Caco-2 (cell line): ENCODE measurements at regions not wholly inside any gene's neighbourhood (a gene's known extent, or its start where the extent isn't known, plus 50 kb on each side); places are given as distances from the start of the nearest gene placed in this dataset.

Source experiments
- BruUV-seq: library from RNA; stranded (reverse); fragments of 400-500 nt; replicated peaks from 2 replicates; lab custom pipeline; 2021; lab: Mats Ljungman, UMichigan
- CTCF ChIA-PET: fragments of 300-600 bp; sonication (Branson Sonifier 250); formaldehyde crosslinking; loops from one replicate; lab custom pipeline; 2022; ENCODE audit warnings: antibody characterized with exemption; lab: Charles Lee
- POLR2A ChIA-PET: fragments of 300-600 bp; sonication (Branson Sonifier 250); formaldehyde crosslinking; loops from one replicate; lab custom pipeline; 2022; ENCODE audit warnings: antibody characterized with exemption; lab: Charles Lee
- DNase-seq, 2 experiments: peaks; one replicate each; pipeline versions ENCODE4 v3.0.0 to v3.0.0-alpha.2; 2020 to 2022
- H3K27me3 ChIP-seq: replicated peaks from 2 replicates; pipeline ENCODE4 v1.6.0; 2011; ENCODE audit warnings: low read length; ENCODE audit not compliant: control insufficient read depth, insufficient read depth
- H3K36me3 ChIP-seq: 2 replicates; pipeline ENCODE4 v1.5.1; 2011; ENCODE audit warnings: low read length; ENCODE audit not compliant: control insufficient read depth, insufficient read depth
- H3K4me1 ChIP-seq: fragments of 250-450 bp; sonication (Bioruptor Pico); 2 replicates; pipeline ENCODE4 v1.5.1; 2020; ENCODE audit warnings: mild to moderate bottlenecking
- H3K4me3 ChIP-seq: 2 replicates; pipeline ENCODE4 v1.5.1; 2011; ENCODE audit warnings: low read depth, mild to moderate bottlenecking, control low read depth, low read length
- H3K9me3 ChIP-seq: fragments of 250-450 bp; sonication (Bioruptor Pico); 2 replicates; pipeline ENCODE4 v1.5.1; 2020; ENCODE audit warnings: mild to moderate bottlenecking, moderate library complexity
- H3K27ac Mint-ChIP-seq: one replicate; pipeline ENCODE4 v1.8.0; 2022; ENCODE audit warnings: mixed read lengths; ENCODE audit not compliant: unreplicated experiment
- H3K27me3 Mint-ChIP-seq: one replicate; pipeline ENCODE4 v1.8.0; 2022; ENCODE audit warnings: mixed read lengths; ENCODE audit not compliant: insufficient read depth, unreplicated experiment
- H3K36me3 Mint-ChIP-seq: one replicate; pipeline ENCODE4 v1.8.0; 2022; ENCODE audit warnings: mild to moderate bottlenecking, mixed read lengths; ENCODE audit not compliant: insufficient read depth, unreplicated experiment
- H3K4me1 Mint-ChIP-seq: one replicate; pipeline ENCODE4 v1.8.0; 2022; ENCODE audit warnings: low read depth, mixed read lengths; ENCODE audit not compliant: unreplicated experiment
- H3K4me3 Mint-ChIP-seq: one replicate; pipeline ENCODE4 v1.8.0; 2022; ENCODE audit warnings: mild to moderate bottlenecking, moderate library complexity, mixed read lengths; ENCODE audit not compliant: unreplicated experiment
- H3K9me3 Mint-ChIP-seq: one replicate; pipeline ENCODE4 v1.8.0; 2022; ENCODE audit warnings: mixed read lengths; ENCODE audit not compliant: unreplicated experiment
- intact Hi-C: fragments of 100-400 bp; cut with micrococcal nuclease; formaldehyde crosslinking; loops from one replicate; pipeline ENCODE4 v1.10.0; 2022; ENCODE audit not compliant: unreplicated experiment
- TF ChIP-seq, protein P1 (sequence below), 2 experiments: fragments of 200-600 bp in 1 of 2; IDR thresholded peaks; 1 replicate in 1 of 2; 2 replicates in 1 of 2; pipeline versions ENCODE4 v1.5.1 to v1.8.0; 2011 to 2022; ENCODE audit warnings: antibody characterized with exemption in 1 of 2, control low read depth in 1 of 2, inconsistent platforms in 1 of 2, low read depth in 1 of 2, low read length in 1 of 2, mild to moderate bottlenecking in 1 of 2, moderate library complexity in 1 of 2; ENCODE audit not compliant: insufficient read depth in 1 of 2, severe bottlenecking in 1 of 2, unreplicated experiment in 1 of 2

DNA sequence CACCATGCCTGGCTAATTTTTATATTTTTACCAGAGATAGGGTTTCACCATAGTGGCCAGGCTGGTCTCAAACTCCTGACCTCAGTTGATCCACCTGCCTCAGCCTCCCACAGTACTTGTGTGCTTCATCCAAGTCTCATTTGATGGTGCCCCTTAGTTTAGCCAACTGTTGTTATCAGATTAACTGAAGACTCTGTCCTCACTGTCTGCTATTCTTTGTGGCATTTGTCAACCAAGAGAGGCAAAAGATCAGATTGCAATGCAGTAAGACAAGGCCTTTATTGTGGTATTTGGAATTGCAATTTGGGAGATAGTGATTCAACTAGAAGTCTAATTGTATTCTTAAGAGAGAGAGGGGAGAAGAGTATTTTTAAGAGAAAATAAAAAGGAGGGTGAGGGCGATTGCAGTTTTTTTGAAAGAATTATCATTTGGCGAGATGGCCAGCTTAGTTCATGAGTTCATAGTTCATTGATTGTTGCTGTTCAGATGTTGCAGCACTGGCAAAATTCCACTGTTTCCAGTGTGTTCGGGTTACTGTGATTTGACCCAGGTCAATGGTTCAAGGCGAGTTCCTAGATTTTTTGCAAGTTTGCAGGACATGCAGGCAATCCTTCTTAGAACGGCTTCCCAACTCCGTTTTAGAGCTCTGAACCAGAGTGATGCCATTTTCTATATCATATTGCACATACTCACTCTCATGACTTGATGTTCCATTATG is 1156.9 kb downstream of the CDH9 start:
- intact Hi-C loops, result no loop called here
- TF ChIP-seq, protein P1, sequence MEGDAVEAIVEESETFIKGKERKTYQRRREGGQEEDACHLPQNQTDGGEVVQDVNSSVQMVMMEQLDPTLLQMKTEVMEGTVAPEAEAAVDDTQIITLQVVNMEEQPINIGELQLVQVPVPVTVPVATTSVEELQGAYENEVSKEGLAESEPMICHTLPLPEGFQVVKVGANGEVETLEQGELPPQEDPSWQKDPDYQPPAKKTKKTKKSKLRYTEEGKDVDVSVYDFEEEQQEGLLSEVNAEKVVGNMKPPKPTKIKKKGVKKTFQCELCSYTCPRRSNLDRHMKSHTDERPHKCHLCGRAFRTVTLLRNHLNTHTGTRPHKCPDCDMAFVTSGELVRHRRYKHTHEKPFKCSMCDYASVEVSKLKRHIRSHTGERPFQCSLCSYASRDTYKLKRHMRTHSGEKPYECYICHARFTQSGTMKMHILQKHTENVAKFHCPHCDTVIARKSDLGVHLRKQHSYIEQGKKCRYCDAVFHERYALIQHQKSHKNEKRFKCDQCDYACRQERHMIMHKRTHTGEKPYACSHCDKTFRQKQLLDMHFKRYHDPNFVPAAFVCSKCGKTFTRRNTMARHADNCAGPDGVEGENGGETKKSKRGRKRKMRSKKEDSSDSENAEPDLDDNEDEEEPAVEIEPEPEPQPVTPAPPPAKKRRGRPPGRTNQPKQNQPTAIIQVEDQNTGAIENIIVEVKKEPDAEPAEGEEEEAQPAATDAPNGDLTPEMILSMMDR (IDR thresholded peaks at IDR 0.05; ENCODE audit: insufficient read depth in 1 of 2, low read depth in 1 of 2, low read length in 1 of 2, severe bottlenecking in 1 of 2, unreplicated experiment in 1 of 2), result no peak
- H3K27ac Mint-ChIP-seq, result no peak overlapping the region
- H3K36me3 Mint-ChIP-seq, result no peaks in the 10 kb centered on the region
- CTCF ChIA-PET, result no interaction called here
- no peaks in the 10 kb centered on the region for H3K27me3 ChIP-seq
- H3K4me1 Mint-ChIP-seq, result no peaks in the 10 kb centered on the region
- H3K4me3 ChIP-seq, result no peak overlapping the region
- H3K4me1 ChIP-seq, result no peaks in the 10 kb centered on the region
- H3K27me3 Mint-ChIP-seq, result no peaks in the 10 kb centered on the region
- POLR2A ChIA-PET, result no interaction called here
- no peak for DNase-seq
- no peaks in the 10 kb centered on the region for H3K36me3 ChIP-seq
- no peak overlapping the region for H3K4me3 Mint-ChIP-seq
- no TSS peak for BruUV-seq
- peaks cover 26% of the 10 kb centered on the region for H3K9me3 Mint-ChIP-seq
- 0 out of 2 replicates have a peak, but pooled peaks cover 3% of the 10 kb centered on the region for H3K9me3 ChIP-seq

DNA sequence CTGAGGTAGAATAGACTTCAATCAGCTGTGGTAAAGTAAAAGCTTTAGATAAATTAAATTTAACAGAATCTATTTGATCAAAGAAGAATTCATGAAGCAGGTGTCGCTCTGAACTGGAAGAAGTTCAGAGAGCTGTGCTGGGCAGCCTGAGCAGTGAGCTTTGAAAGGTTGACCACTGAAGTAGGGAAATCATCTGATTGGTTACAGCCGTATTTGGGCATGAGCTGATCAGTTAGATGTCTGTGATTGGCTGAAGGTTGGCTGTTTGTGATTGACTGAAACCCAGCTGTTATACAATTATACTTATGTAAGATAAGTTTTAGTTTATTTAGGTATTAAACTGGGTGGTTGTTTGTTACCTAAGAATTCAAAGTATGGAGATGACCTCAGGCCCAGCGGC is 1174.6 kb downstream of the CDH9 start:
- Mint-ChIP-seq H3K36me3 (no peaks in the 10 kb centered on the region), H3K27ac (no peak overlapping the region), H3K27me3 (peaks cover 2% of the 10 kb centered on the region), H3K4me1 (no peaks in the 10 kb centered on the region), H3K9me3 (peaks cover 20% of the 10 kb centered on the region), H3K4me3 (no peak overlapping the region)
- intact Hi-C loops, result no loop called here
- ChIA-PET POLR2A (no interaction called here), CTCF (no interaction called here)
- no peaks in the 10 kb centered on the region for H3K27me3 ChIP-seq
- no peaks in the 10 kb centered on the region for H3K9me3 ChIP-seq
- DNase-seq, result no peak
- TF ChIP-seq, protein P1 (IDR thresholded peaks at IDR 0.05; ENCODE audit: insufficient read depth in 1 of 2, low read depth in 1 of 2, low read length in 1 of 2, severe bottlenecking in 1 of 2, unreplicated experiment in 1 of 2), result no peak
- H3K4me3 ChIP-seq, result no peak overlapping the region
- no TSS peak for BruUV-seq
- no peaks in the 10 kb centered on the region for H3K36me3 ChIP-seq
- no peaks in the 10 kb centered on the region for H3K4me1 ChIP-seq

DNA sequence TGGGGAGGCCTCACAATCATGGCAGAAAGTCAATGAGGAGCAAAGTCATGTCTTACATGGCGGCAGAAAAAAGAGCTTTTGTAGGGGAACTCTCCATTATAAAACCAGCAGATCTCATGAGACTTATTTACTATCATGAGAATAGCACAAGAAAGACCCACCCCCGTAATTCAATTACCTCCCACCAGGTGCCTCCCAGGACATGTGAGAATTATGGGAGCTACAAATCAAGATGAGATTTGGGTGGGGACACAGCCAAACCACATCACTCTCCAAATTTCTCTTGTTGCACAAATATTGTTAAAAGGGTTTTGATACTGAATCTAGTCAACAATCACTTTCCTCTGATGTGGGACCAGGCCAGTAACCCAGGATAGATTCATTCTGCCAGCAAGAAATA is 1176.1 kb downstream of the CDH9 start:
- no peaks in the 10 kb centered on the region for H3K4me1 Mint-ChIP-seq
- Histone ChIP-seq H3K27me3 (no peaks in the 10 kb centered on the region), H3K4me1 (no peaks in the 10 kb centered on the region), H3K9me3 (no peaks in the 10 kb centered on the region), H3K36me3 (no peaks in the 10 kb centered on the region), H3K4me3 (no peak overlapping the region)
- no peaks in the 10 kb centered on the region for H3K27me3 Mint-ChIP-seq
- DNase-seq, result peak in 1 of 2 experiments; percentile 8
- CTCF ChIA-PET, result no interaction called here
- intact Hi-C loops, result no loop called here
- no peak overlapping the region for H3K4me3 Mint-ChIP-seq
- H3K27ac Mint-ChIP-seq, result no peak overlapping the region
- POLR2A ChIA-PET, result no interaction called here
- peaks cover 27% of the 10 kb centered on the region for H3K9me3 Mint-ChIP-seq
- BruUV-seq, result no TSS peak
- TF ChIP-seq, protein P1 (IDR thresholded peaks at IDR 0.05; ENCODE audit: insufficient read depth in 1 of 2, low read depth in 1 of 2, low read length in 1 of 2, severe bottlenecking in 1 of 2, unreplicated experiment in 1 of 2), result no peak
- H3K36me3 Mint-ChIP-seq, result no peaks in the 10 kb centered on the region
